HK-2 (cell line): ENCODE measurements at regions not wholly inside any gene's neighbourhood (a gene's known extent, or its start where the extent isn't known, plus 50 kb on each side); places are given as distances from the start of the nearest gene placed in this dataset.

Experiments used
- DNase-seq: peaks from one replicate; pipeline ENCODE4 v3.0.0-alpha.2; 2018; ENCODE audit not compliant: unreplicated experiment

DNA sequence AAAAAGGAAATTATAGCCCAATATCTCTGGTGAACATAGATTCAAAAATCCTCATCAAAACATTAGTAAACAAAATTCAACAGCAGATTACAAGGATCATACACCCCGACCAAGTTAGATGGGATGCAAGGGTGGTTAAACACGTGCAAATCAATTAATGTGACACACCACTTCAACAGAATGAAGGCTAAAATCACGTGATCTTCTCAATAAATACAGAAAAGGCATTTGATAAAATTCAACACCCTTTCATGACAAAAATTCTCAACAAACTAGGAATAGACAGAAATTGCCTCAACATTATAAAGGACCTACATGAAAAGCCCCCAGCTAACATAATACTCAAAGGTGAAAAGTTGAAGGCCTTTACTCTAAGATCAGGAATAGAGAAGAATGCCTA, 590.8 kb upstream of the FZD8 start:
- no peak for DNase-seq

- no peak for DNase-seq
Observed at GRCh38 chr10:36224431-36224985, 582.4 kb upstream of the FZD8 start.

DNA sequence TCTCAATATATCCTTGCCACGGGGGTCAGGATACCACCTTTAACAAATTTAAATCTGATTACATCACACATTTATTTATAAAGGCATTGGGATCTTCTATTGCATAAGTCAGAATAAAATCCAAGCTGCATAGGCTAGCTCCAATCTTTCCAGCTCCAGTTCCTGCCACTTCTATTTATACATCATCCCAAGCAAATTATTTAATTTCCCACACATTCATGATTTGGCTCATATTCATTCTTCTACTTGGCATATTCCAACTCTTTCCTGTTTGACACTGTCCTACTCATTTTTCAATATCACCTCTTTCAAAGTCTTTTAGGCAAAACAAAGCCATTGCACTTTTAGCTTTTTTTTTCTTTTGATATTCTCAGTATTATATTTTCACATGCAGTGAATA, 579.0 kb upstream of the FZD8 start:
- no peak for DNase-seq

- DNase-seq = no peak
Observed at GRCh38 chr10:36220151-36220550, 578.1 kb upstream of the FZD8 start.

GRCh38 chr10:36211856-36212255, 569.8 kb upstream of the FZD8 start:
- no peak for DNase-seq

DNA sequence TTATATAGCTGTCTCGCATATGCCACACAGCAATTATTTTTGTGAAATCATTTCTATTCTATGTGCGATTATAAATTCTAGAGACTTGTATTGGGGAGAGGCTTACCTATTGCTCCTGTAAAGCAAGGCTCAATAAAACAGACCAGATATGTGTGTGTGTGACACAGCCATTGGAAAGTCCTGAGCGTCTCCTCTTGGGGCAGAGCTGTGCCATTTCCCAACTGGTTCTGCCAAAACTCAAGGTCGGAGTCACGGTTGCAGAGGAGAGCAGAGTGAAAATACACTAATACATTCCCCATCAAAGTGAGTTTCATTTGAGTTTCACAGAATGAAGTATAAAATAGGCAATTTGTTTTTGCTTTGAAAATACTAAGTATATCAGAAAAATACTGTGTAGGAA, 567.4 kb upstream of the FZD8 start:
- no peak for DNase-seq

GRCh38 chr10:36202881-36203280, 560.8 kb upstream of the FZD8 start:
- DNase-seq = no peak

DNA sequence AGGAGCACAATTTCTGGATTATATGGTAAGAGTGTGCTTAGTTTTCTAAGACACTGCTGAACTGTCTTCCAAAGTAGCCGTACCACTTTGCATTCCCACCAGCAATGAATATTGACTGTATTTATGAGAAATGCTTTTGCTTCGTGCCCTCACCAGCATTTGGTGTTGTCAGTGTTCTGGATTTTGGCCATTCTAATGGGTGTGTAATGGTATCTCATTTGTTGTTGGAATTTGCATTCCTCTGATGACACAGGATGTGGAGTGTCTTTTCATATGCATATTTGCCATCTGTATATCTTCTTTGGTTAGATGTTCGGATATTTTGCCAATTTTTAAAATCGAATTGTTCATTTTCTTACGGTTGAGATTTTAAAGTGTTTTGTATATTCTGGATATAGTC, 558.5 kb upstream of the FZD8 start:
- DNase-seq = no peak

GRCh38 chr10:36198322-36198721, 556.2 kb upstream of the FZD8 start:
- DNase-seq = no peak

GRCh38 chr10:36195364-36195763, 553.3 kb upstream of the FZD8 start:
- DNase-seq = no peak

GRCh38 chr10:36194276-36194675, 552.2 kb upstream of the FZD8 start:
- no peak for DNase-seq

GRCh38 chr10:36191009-36191408, 548.9 kb upstream of the FZD8 start:
- DNase-seq = no peak

DNA sequence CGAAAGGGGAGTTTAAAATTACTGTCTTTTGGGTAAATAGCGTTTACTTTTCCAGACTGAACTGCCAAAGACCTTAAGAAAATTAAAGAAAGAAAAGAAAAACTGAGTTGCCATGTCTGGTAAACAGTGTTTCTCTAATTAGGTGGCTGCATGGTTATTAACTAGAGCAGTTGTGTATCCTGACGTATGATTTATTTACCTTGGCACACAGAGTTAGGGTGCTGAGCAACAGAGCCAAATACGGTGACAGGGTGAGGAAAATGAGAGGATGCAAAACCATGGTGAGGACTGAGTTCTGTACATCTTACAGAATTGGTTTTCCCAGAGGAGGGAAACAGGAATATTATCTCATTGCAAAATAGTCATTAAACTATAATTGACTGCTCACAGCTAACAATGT, 546.4 kb upstream of the FZD8 start:
- no peak for DNase-seq

DNA sequence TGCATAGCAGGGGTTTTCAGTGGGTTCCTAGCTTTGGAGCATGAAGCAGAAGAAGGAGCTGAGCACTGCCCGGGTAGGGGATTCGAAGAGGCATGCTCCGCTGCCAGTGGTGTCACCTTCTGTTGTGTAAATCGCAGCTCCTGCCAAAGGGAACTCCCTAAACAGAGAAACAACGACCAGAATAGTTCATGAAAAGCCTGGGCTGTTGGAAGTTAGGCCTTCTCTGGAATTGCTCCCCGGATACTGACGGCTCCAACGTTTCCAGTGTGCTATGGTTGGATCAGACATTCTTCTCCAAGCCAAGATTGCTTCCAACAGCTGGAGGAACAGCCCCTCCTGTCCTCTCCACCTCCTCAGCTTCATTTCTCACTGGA, 546.0 kb upstream of the FZD8 start:
- no peak for DNase-seq

DNA sequence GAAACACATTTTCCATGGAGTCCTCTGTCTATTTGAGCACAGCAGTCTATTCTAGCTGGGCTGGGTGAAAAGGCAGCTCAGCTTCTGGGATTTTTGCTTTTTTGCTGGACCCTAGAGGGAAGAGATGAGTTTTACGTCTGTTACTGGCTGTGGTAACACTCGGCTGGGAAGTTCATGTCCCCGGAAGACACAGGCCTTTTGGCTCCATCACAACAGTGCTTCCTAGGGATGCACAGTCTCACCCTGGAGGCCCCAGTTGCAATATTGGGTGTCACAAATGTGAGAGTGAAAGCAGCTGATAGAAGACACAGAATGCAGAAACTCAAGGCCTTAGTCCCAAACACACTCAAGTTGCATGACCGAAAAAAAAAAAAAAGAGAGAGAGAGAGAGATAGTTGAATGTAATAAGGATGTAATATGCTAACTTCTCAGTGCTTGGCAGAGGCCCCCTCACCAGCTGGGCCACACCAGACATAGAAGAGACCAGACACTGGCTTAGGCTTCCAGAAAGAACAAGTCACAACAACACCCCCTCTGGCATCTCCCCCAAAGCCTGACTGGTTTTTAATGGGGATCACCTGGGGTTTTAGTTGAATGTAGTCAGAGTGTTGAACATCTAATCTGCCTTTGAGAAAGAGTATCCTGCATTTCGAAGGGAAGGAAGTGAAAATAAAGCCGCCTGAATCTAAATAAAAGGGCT, 545.4 kb upstream of the FZD8 start:
- DNase-seq = no peak

DNA sequence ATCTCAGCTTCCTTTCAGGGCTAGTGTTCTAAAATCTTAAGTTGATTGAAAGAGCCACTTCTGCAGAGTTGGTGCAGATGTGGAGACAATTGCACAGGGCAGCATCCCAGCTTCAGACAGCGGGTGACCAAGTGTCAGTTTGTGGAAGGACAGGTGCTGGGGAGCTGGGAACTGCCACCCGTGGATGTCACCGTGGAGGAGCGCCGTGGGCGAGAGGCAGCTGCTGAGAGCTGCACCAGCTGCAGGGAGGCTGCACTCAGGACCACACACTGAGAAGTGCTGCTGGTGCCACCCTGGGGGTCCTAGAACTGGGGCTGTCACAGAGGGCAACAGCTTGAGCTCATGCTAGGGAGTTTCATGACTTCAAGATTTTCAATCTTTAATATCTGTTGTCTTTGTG, 543.0 kb upstream of the FZD8 start:
- DNase-seq = no peak

- DNase-seq = no peak
Observed at GRCh38 chr10:36183726-36184125, 541.6 kb upstream of the FZD8 start.

GRCh38 chr10:36183056-36183455, 541.0 kb upstream of the FZD8 start:
- DNase-seq = no peak

DNA sequence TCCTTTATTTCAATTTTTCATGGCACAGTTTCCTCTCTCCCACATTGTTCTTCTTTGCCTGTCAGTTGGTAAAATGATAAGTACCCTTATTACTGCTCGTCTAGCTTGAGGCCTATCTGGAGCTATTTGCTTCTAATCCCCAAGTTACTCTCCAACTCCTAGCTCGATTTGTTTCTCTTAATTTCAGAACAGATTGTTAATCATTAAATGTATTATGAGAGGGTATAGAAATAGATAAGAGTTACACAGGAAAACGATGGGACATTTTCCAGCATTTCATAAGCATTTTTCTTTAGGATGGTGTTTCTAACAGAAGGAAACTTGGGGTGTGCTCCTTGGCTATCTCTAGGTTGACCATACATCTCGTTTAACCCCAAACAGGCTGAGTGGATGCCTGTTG, 540.5 kb upstream of the FZD8 start:
- no peak for DNase-seq

GRCh38 chr10:36182179-36182566, 540.1 kb upstream of the FZD8 start:
- DNase-seq = no peak

DNA sequence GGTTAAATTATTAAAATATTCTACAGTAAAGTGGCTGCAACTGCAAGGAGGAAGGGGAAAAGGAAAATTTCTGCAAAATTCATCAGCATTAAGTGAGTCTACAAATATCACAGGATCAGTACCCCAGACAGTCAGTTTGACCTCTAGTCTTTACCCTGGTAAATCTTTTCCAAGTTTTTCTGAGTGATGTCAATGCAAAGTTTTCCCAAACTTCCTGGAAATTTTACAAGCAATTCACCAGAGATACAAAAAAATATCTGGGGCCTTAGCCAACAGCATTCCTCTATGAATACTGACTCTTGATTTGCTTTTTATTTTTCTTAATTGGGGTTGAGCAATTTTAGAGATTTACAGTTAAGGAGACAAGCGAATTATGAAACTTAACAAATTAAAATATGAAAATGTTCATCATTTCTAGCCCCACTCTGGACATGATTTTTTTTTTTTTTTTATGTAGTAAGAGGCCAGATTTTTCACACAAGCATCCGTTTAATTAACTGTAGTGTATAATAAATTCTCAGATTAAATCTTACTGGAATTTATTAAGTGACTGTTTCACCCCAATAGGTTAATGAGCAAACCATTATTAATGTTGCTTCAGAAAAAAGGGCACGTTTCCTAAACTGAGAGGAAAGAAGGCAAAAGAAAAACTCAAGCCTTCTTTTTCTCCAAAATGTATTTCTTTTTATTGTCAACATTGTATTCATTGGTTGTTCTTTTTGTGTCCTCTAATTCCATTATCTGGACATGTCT, 539.5 kb upstream of the FZD8 start:
- DNase-seq = no peak

DNA sequence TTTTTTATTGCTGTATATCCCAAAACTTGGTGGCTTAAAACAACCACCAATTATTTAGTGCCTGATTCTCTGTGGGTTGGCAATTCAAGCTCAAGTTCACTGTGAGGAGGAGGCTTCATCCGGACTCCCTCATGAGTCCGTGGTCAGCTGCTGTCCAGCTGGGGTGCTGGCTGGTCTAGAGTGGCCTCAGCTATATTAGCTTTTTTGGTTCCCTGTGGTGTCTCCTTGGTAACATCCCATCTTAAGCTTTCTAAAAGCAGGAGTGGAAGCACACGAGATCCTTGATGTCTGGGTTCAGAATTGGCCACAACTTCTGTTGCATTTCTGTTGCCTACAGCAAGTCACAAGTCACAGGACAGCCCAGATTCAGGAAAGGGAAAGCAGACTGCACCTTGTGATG, 536.5 kb upstream of the FZD8 start:
- DNase-seq = no peak

GRCh38 chr10:36177071-36177470, 535.0 kb upstream of the FZD8 start:
- no peak for DNase-seq
